Vagina (tissue), 2 donors: ENCODE measurements at regions not wholly inside any gene's neighbourhood (a gene's known extent, or its start where the extent isn't known, plus 50 kb on each side); places are given as distances from the start of the nearest gene placed in this dataset.

Source experiments
- DNase-seq, 2 donors: peaks; one replicate each; pipeline ENCODE4 v3.0.0-alpha.2; 2017; ENCODE audit errors: extremely low spot score in 2 of 2
- H3K27ac ChIP-seq: fragments of 200-600 bp; sonication (generic); one replicate; pipeline ENCODE4 v1.5.1; 2019
- H3K27me3 ChIP-seq: fragments of 200-600 bp; sonication (generic); one replicate; pipeline ENCODE4 v1.5.1; 2019
- H3K36me3 ChIP-seq, 2 donors: fragments of 200-600 bp; sonication (generic); one replicate each; pipeline ENCODE4 v1.5.1; 2017 to 2019
- H3K4me1 ChIP-seq: fragments of 200-600 bp; sonication (generic); one replicate; pipeline ENCODE4 v1.5.1; 2019
- H3K4me3 ChIP-seq, 2 donors: fragments of 200-600 bp; sonication (generic); 1 replicate in 1 of 2; 2 replicates in 1 of 2; pipeline ENCODE4 v1.5.1; 2016 to 2019
- H3K9me3 ChIP-seq: fragments of 200-600 bp; sonication (generic); one replicate; pipeline ENCODE4 v1.5.1; 2019
- CTCF ChIP-seq, 3 experiments: fragments of 450-650 bp in 2 of 3; fragments of 200-600 bp in 1 of 3; sonication (generic) in 1 of 3; IDR thresholded peaks; one replicate each; pipeline ENCODE4 v1.5.1; 2017 to 2019; ENCODE audit warnings: antibody characterized with exemption in 3 of 3, mild to moderate bottlenecking in 2 of 3, moderate library complexity in 2 of 3
- POLR2A ChIP-seq, 2 donors: fragments of 450-650 bp; IDR thresholded peaks; one replicate each; pipeline ENCODE4 v1.6.1; 2017; ENCODE audit warnings: antibody characterized with exemption in 2 of 2, mild to moderate bottlenecking in 2 of 2, moderate library complexity in 2 of 2
- POLR2AphosphoS5 ChIP-seq, 2 donors: sonication (generic); formaldehyde crosslinking; IDR thresholded peaks; one replicate each; pipeline ENCODE4 v1.9.0; 2017; ENCODE audit warnings: antibody characterized with exemption in 2 of 2, mild to moderate bottlenecking in 2 of 2, low read depth in 1 of 2; ENCODE audit not compliant: insufficient read depth in 1 of 2
- intact Hi-C: fragments of 100-400 bp; cut with DNase I; formaldehyde crosslinking; loops from one replicate; pipeline ENCODE4 v1.15.1; 2023

GRCh38 chr3:81916890-81917289 lies 155.4 kb upstream of the GBE1 start:
- Histone ChIP-seq H3K27me3 (no peaks in the 10 kb centered on the region), H3K4me1 (no peaks in the 10 kb centered on the region), H3K4me3 (no peak overlapping the region), H3K27ac (no peak overlapping the region), H3K36me3 (no peaks in the 10 kb centered on the region), H3K9me3 (no peaks in the 10 kb centered on the region)
- no peak for DNase-seq
- TF ChIP-seq POLR2A (IDR thresholded peaks at IDR 0.05) = no peak
- no peak for TF ChIP-seq CTCF (IDR thresholded peaks at IDR 0.05)
- TF ChIP-seq POLR2AphosphoS5 (IDR thresholded peaks at IDR 0.05; ENCODE audit: insufficient read depth in 1 of 2, low read depth in 1 of 2) = no peak
- intact Hi-C loops = no loop called here

- TF ChIP-seq POLR2A (IDR thresholded peaks at IDR 0.05) (no peak), POLR2AphosphoS5 (IDR thresholded peaks at IDR 0.05; ENCODE audit: insufficient read depth in 1 of 2, low read depth in 1 of 2) (no peak), CTCF (IDR thresholded peaks at IDR 0.05) (no peak)
- intact Hi-C loops = no loop called here
- no peak overlapping the region for H3K4me3 ChIP-seq
These were observed 152.6 kb upstream of the GBE1 start for GRCh38 chr3:81913886-81914663.

GRCh38 chr3:81911221-81911620 lies 149.8 kb upstream of the GBE1 start:
- no peak for DNase-seq
- Histone ChIP-seq H3K9me3 (no peaks in the 10 kb centered on the region), H3K4me3 (no peak overlapping the region), H3K27me3 (no peaks in the 10 kb centered on the region), H3K27ac (no peak overlapping the region), H3K36me3 (no peaks in the 10 kb centered on the region), H3K4me1 (no peaks in the 10 kb centered on the region)
- no peak for TF ChIP-seq POLR2A (IDR thresholded peaks at IDR 0.05)
- TF ChIP-seq CTCF (IDR thresholded peaks at IDR 0.05) = no peak
- no peak for TF ChIP-seq POLR2AphosphoS5 (IDR thresholded peaks at IDR 0.05; ENCODE audit: insufficient read depth in 1 of 2, low read depth in 1 of 2)
- intact Hi-C loops = no loop called here

More at GRCh38 chr3:81913886-81914663, 152.6 kb upstream of the GBE1 start:
- no peak overlapping the region for H3K27ac ChIP-seq
- no peak for DNase-seq
- no peaks in the 10 kb centered on the region for H3K4me1 ChIP-seq
- H3K36me3 ChIP-seq = no peaks in the 10 kb centered on the region
- H3K27me3 ChIP-seq = no peaks in the 10 kb centered on the region
- H3K9me3 ChIP-seq = no peaks in the 10 kb centered on the region

- intact Hi-C loops = no loop called here
- TF ChIP-seq POLR2AphosphoS5 (IDR thresholded peaks at IDR 0.05; ENCODE audit: insufficient read depth in 1 of 2, low read depth in 1 of 2) (no peak), POLR2A (IDR thresholded peaks at IDR 0.05) (no peak), CTCF (IDR thresholded peaks at IDR 0.05) (peak; percentile 20 to 41 (median 25))
- Histone ChIP-seq H3K27ac (no peak overlapping the region), H3K27me3 (no peaks in the 10 kb centered on the region), H3K36me3 (no peaks in the 10 kb centered on the region), H3K4me1 (no peaks in the 10 kb centered on the region), H3K4me3 (no peak overlapping the region), H3K9me3 (no peaks in the 10 kb centered on the region)
- DNase-seq = no peak
These were observed 148.9 kb upstream of the GBE1 start for GRCh38 chr3:81910244-81910852.

- H3K4me1 ChIP-seq = no peaks in the 10 kb centered on the region
- no peaks in the 10 kb centered on the region for H3K36me3 ChIP-seq
- no peak overlapping the region for H3K4me3 ChIP-seq
- TF ChIP-seq CTCF (IDR thresholded peaks at IDR 0.05) (no peak), POLR2AphosphoS5 (IDR thresholded peaks at IDR 0.05; ENCODE audit: insufficient read depth in 1 of 2, low read depth in 1 of 2) (no peak), POLR2A (IDR thresholded peaks at IDR 0.05) (no peak)
- H3K9me3 ChIP-seq = no peaks in the 10 kb centered on the region
- H3K27ac ChIP-seq = no peak overlapping the region
- intact Hi-C loops = no loop called here
- DNase-seq = no peak
- H3K27me3 ChIP-seq = no peaks in the 10 kb centered on the region
These were observed 148.4 kb upstream of the GBE1 start for GRCh38 chr3:81909796-81910195.
